ENCODE measurements at regions not wholly inside any gene's neighbourhood (a gene's known extent, or its start where the extent isn't known, plus 50 kb on each side); places are given as distances from the start of the nearest gene placed in this dataset.

- H3K4me3 ChIP-seq, result no peak overlapping the region
- TF ChIP-seq CTCF (IDR thresholded peaks at IDR 0.05) (no peak), POLR2A (IDR thresholded peaks at IDR 0.05; ENCODE audit: low read depth) (no peak), POLR2AphosphoS5 (IDR thresholded peaks at IDR 0.05) (no peak), EP300 (IDR thresholded peaks at IDR 0.05) (no peak)
- H3K36me3 ChIP-seq, result no peaks in the 10 kb centered on the region
- 85% methylated on average over 2 of the region's 2 CpGs for WGBS
- no peak for DNase-seq (ENCODE audit: extremely low spot score)
- no peak overlapping the region for H3K27ac ChIP-seq (replicated peaks in 1 of 4)
- H3K27me3 ChIP-seq, result no peaks in the 10 kb centered on the region
- H3K9me3 ChIP-seq, result peaks cover 0 to 4% (median 0%) of the 10 kb centered on the region in 4 donors
- no peaks in the 10 kb centered on the region for H3K4me1 ChIP-seq
- intact Hi-C loops (cut with DNase I), result no loop called here
Observed at GRCh38 chr11:25214535-25215176, 717.8 kb downstream of the LUZP2 start.

GRCh38 chr11:25218036-25218435, 721.2 kb downstream of the LUZP2 start:
- Histone ChIP-seq H3K36me3 (no peaks in the 10 kb centered on the region), H3K27ac (replicated peaks in 1 of 4) (no peak overlapping the region), H3K4me1 (no peaks in the 10 kb centered on the region), H3K4me3 (no peak overlapping the region), H3K9me3 (no peaks in the 10 kb centered on the region), H3K27me3 (no peaks in the 10 kb centered on the region)
- intact Hi-C loops (cut with DNase I), result no loop called here
- TF ChIP-seq CTCF (IDR thresholded peaks at IDR 0.05), result no peak
- TF ChIP-seq POLR2A (IDR thresholded peaks at IDR 0.05; ENCODE audit: low read depth), result no peak
- TF ChIP-seq POLR2AphosphoS5 (IDR thresholded peaks at IDR 0.05), result no peak
- no peak for DNase-seq (ENCODE audit: extremely low spot score)
- 50% methylated on average over 1 of the region's 1 CpG for WGBS

- H3K4me3 ChIP-seq, result no peak overlapping the region
- no peaks in the 10 kb centered on the region for H3K9me3 ChIP-seq
- no peak for DNase-seq (ENCODE audit: extremely low spot score)
- 89% methylated on average over 3 of the region's 3 CpGs for WGBS
- no peaks in the 10 kb centered on the region for H3K27me3 ChIP-seq
- TF ChIP-seq POLR2AphosphoS5 (IDR thresholded peaks at IDR 0.05), result no peak
- TF ChIP-seq POLR2A (IDR thresholded peaks at IDR 0.05; ENCODE audit: low read depth), result no peak
- no peak for TF ChIP-seq EP300 (IDR thresholded peaks at IDR 0.05)
- TF ChIP-seq CTCF (IDR thresholded peaks at IDR 0.05), result no peak
- no peaks in the 10 kb centered on the region for H3K4me1 ChIP-seq
- H3K27ac ChIP-seq (replicated peaks in 1 of 4), result no peak overlapping the region
- H3K36me3 ChIP-seq, result no peaks in the 10 kb centered on the region
- intact Hi-C loops (cut with DNase I), result no loop called here
Observed at GRCh38 chr11:25225078-25225477, 728.2 kb downstream of the LUZP2 start.

GRCh38 chr11:25242928-25243327, 746.1 kb downstream of the LUZP2 start:
- Histone ChIP-seq H3K27me3 (no peaks in the 10 kb centered on the region), H3K4me3 (no peak overlapping the region), H3K4me1 (no peaks in the 10 kb centered on the region), H3K36me3 (no peaks in the 10 kb centered on the region), H3K9me3 (no peaks in the 10 kb centered on the region), H3K27ac (replicated peaks in 1 of 4) (no peak overlapping the region)
- TF ChIP-seq EP300 (IDR thresholded peaks at IDR 0.05), result no peak
- no peak for TF ChIP-seq POLR2AphosphoS5 (IDR thresholded peaks at IDR 0.05)
- no peak for TF ChIP-seq CTCF (IDR thresholded peaks at IDR 0.05)
- TF ChIP-seq POLR2A (IDR thresholded peaks at IDR 0.05; ENCODE audit: low read depth), result no peak
- intact Hi-C loops (cut with DNase I), result no loop called here
- DNase-seq (ENCODE audit: extremely low spot score), result no peak

GRCh38 chr11:25244126-25244525, 747.3 kb downstream of the LUZP2 start:
- DNase-seq (ENCODE audit: extremely low spot score), result no peak
- TF ChIP-seq EP300 (IDR thresholded peaks at IDR 0.05), result no peak
- no peak for TF ChIP-seq CTCF (IDR thresholded peaks at IDR 0.05)
- TF ChIP-seq POLR2AphosphoS5 (IDR thresholded peaks at IDR 0.05), result no peak
- no peak for TF ChIP-seq POLR2A (IDR thresholded peaks at IDR 0.05; ENCODE audit: low read depth)
- intact Hi-C loops (cut with DNase I), result no loop called here
- Histone ChIP-seq H3K4me1 (no peaks in the 10 kb centered on the region), H3K27ac (replicated peaks in 1 of 4) (no peak overlapping the region), H3K36me3 (no peaks in the 10 kb centered on the region), H3K4me3 (no peak overlapping the region), H3K27me3 (no peaks in the 10 kb centered on the region), H3K9me3 (no peaks in the 10 kb centered on the region)
- 91% methylated on average over 2 of the region's 2 CpGs for WGBS
